Activated CD4-positive, alpha-beta T cell treated with anti-CD3 and anti-CD28 coated beads, Interleukin-2, Interleukin-6, amounts not matched to agents 100 ng/mL and 50 ng/mL, durations not matched to agents 16 hours and 8 hours (primary cell): ENCODE measurements at regions not wholly inside any gene's neighbourhood (a gene's known extent, or its start where the extent isn't known, plus 50 kb on each side); places are given as distances from the start of the nearest gene placed in this dataset.

Experiments
- DNase-seq: peaks from one replicate; pipeline ENCODE4 v3.0.0-alpha.2; 2020

DNA sequence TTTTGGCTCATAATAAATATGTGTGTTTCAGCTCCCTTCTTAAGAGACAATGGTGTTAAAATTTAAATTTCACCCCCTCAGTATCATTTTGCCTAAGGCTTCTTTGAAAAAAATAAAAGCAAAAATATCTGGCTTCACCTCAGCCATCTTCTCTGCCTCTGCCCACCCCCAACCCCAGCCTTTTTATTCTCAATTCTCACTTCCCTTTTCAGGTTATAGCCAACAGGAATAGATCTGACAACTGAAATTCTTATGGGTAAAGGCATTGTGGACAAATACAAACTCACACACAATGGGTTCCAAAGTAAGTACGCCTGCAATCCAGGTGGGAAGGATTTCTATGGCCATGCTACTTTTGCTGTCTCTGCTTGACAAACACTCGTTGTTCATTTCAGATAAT, 399.0 kb upstream of the ARRDC4 start:
- no peak for DNase-seq

- DNase-seq, result no peak
These were observed 397.0 kb upstream of the ARRDC4 start for GRCh38 chr15:97563516-97563915.

DNA sequence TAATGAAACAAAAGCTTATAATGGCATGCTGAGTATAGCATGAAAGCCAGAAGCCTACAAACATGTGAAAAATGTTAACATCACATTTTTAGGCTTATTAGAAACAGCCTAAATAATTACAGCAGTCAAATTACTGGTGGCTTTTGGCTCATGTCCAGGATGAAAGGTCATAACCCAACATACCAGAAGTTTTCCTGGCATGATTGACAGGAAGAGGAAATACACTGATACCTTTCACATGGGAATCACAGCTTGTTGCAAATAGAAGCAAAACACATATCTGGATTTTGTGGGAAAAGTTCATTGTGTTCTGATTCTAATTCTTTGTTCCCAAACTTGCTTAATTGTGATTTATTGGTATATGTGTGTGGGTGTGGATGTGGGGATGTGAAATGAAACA, 393.5 kb upstream of the ARRDC4 start:
- DNase-seq, result no peak

DNA sequence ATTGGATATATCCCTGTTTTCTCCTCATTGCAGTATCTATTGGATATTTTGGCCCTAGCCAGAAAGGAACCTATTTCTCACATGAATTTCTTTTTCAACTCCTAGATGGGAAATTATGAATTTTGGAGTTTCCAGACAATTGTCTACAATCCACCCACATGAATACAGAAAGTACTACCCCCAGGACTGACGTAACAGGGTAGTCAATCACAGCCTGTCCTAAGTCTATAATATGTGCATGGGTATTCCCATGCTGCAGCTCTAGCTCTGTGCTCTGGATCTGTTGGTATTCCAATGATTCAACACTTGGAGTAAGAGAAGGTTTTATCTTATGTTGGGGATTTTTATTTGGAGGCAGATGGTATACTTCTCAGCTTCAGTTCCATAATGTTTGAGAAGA, 393.1 kb upstream of the ARRDC4 start:
- DNase-seq, result no peak

DNA sequence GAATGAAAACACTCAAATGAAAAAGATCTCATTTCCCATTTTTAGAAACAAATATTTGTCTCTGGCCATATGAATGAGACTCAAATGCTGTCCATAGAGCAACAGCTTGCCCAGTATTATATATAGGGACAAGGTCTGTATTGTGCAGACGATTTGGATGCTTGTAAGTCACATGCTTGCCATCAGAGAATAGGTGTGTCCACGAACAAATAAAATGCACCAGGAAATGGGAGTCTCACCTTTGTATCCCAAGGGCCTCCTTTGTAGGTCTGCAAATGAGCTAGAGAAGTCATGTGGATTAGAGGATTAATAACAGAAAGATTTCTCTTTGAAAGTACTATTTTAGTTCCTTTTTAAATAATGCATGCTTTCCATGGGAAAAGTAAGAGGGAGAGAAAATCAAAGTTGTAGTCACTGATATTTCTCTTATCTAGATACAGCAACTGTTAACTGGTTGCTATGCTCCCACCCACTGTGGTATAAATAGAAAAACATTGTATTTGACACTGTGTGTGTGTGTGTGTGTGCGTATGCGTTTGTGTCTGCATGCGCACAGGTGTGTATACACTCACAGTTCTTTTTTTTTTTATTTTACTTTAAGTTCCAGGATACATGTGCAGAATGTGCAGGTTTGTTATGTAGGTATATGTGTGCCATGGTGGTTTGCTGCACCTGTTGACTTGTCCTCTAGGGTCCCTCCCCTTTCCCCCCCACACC, 383.4 kb upstream of the ARRDC4 start:
- DNase-seq, result no peak

- no peak for DNase-seq
These were observed 375.1 kb upstream of the ARRDC4 start for GRCh38 chr15:97585408-97585807.

- DNase-seq, result no peak
These were observed 367.7 kb upstream of the ARRDC4 start for GRCh38 chr15:97592778-97593177.

DNA sequence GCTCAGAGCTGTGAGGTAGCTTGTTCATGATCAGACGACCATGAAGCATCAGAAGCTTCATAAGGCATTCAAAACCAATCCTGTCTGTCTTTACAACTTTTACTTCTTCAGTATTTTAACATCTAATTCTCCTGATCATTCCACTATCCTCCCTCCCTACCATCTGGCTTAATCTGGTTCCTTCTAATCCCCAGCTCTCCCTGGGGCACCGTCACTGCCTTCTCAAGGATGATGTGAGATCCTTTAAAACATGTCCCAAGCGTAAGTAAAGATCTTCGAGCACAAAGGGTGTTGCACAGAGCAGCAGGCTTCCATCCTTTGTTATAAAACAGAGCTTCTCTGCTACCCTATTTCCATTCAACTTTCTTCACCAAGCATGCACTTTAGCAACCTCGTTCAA, 362.7 kb upstream of the ARRDC4 start:
- DNase-seq, result no peak

DNA sequence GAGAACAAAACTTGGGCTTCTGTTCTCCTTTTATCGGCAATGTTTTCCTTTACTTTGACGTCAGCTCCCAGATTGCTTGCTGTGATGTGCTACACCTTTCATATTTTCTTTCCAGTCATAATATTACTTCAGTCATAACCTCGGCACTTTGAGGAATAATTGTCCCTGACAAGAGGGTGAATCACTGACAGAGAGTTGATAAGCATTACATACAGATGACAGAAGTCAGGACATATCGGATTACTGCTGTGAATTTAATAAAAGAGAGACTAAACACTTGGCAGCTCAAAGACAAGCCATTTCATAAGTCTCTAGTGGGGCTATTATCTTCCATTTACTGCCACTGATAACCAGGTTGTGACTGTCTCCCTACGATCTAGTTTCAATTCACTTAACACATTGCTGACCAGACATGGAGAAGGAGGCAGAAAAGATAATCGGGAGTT, 362.1 kb upstream of the ARRDC4 start:
- DNase-seq, result no peak

DNA sequence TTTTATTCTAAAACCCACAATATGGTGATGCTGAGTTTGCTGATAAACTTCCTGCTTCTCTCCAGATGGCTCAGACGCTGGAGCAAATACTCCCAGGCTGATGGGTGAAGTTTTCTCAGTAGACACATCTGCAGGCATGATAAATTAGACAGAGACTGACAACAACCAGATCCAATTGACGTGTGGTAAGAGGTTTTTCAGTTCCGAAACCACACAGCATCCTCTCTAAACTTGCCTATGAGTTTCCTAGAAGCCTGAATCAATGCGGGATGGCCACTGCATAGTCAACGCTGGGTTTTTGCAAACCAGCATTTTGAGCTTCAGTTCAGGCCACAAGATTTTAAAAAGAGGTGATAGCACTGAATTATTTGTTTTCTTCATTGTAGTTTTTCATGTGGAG, 360.3 kb upstream of the ARRDC4 start:
- DNase-seq, result no peak

DNA sequence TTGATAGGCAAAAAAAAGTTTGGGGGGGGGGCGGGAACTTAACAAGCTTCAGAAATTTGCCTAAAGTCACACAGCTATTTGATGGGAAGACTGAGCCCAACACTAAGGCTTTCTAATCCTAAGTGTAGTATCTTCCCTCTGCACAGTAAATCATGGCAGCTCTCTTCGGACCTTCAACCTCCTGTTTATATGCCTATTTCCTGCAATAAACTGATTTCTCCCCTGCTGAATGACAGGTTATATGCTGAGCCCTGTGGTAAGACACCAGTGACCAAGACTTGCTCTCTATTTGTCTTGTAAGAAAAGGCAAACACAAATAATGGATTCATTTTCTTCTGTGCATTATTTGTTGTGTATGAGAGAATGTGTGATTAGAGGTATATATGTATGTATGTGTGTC, 355.8 kb upstream of the ARRDC4 start:
- no peak for DNase-seq

- no peak for DNase-seq
These were observed 345.4 kb upstream of the ARRDC4 start for GRCh38 chr15:97615114-97615513.

GRCh38 chr15:97623091-97623661, 337.3 kb upstream of the ARRDC4 start:
- DNase-seq, result no peak

- DNase-seq, result no peak
These were observed 332.9 kb upstream of the ARRDC4 start for GRCh38 chr15:97627634-97628033.

GRCh38 chr15:97645758-97646157, 314.7 kb upstream of the ARRDC4 start:
- no peak for DNase-seq

- no peak for DNase-seq
These were observed 311.8 kb upstream of the ARRDC4 start for GRCh38 chr15:97648728-97649127.

- DNase-seq, result no peak
These were observed 308.5 kb upstream of the ARRDC4 start for GRCh38 chr15:97652041-97652440.

- no peak for DNase-seq
These were observed 307.8 kb upstream of the ARRDC4 start for GRCh38 chr15:97652700-97653167.

DNA sequence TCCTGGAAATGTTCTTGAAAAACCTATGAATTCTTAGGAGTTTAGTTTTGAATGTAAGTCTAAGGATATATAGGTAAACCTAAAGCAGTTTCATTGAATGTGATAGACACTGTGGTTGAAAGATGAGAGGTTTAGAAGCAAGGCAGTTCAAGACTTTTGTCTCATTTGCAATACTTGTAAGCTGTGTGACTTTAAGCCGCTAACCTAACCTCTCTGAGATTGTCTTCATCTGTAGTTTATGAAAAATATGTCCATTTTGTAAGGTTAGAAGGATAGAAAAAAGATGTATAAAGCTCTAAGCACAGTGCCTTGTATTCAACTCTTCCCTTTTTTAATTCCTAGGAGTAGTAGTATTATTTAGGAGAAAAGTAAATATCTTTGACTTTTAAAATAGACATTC, 306.6 kb upstream of the ARRDC4 start:
- DNase-seq, result no peak

DNA sequence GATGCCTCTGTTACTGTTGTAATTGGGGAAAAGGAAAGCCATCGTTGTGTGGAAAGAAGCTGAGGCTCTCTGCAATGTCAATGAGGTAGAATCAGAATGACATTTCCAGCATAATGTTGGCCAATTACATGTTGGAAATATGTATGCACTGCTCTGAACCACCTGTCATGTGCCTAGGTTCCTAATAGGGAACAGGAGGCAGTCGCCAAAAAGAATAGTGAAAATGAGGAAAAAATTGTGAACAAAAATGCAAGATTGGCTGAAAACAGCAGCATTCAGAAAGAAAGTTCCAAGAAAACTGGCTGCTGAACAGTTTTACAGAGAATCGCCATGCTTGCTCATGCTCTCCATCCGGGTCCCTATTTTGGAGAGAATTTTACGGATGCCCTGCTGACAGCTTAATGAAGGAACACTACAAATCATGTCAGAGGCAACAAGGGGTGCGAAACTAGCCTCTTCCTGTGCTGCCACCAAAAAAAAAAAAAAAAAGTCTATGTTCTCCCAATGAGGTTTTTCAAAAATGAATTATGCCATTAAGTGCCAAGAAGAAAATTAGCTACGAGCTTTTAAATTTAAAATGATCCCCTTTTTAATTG, 305.9 kb upstream of the ARRDC4 start:
- no peak for DNase-seq

GRCh38 chr15:97661796-97662195, 298.7 kb upstream of the ARRDC4 start:
- no peak for DNase-seq

DNA sequence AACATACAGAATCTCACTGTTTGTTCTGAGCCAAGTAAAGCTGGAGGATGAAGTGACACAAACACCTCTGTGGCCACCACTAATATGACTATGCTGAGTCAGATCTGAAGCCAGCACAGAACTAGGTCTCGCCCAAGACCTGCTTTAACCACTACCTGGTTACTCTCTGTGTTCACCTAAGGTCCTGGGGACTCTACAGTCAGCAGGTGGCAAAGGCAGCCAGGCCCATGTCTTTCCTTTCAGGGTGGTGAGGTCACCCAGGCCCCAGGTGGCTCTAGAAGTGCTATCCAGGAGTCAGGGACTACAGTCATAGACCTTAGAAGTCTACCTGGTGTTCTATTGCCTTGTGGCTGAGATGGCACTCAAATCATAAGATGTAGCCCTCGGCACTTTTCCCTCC, 287.9 kb upstream of the ARRDC4 start:
- DNase-seq, result no peak

GRCh38 chr15:97678656-97679055, 281.8 kb upstream of the ARRDC4 start:
- no peak for DNase-seq

DNA sequence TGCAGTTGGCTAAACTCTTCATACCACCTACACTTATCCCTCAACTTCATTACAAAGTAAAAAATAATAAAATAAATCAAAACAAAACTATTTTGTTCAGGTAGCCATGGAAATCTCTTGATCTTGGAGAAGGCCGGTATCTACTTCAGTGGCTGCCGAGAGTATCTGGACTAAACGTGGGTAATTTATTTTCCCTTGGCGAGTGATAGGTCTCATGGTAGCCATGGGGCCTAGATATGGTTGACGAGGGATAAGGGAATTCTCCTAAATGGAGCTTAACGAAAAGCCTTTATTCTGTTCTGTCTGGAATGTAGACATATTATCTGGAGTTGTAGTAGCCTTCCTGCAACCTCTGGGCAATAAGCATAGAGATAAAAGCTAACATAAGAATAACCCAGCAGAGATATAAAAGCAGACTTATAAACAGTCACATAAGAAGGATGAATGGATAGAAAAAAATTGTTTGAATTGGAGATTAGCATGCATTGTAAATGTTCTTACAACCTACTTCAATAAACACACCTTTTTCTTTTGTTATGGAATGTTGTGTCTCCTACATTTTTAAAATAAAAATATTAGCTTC, 281.3 kb upstream of the ARRDC4 start:
- no peak for DNase-seq
